ENCODE measurements at regions not wholly inside any gene's neighbourhood (a gene's known extent, or its start where the extent isn't known, plus 50 kb on each side); places are given as distances from the start of the nearest gene placed in this dataset.

- TF ChIP-seq ETV6 (CRISPR knock-in tag; IDR thresholded peaks at IDR 0.05): no peak
- TF ChIP-seq ZNF263 (CRISPR knock-in tag; IDR thresholded peaks at IDR 0.05; ENCODE audit: low read depth): no peak
- no peak for TF ChIP-seq CREB1 (CRISPR knock-in tag; IDR thresholded peaks at IDR 0.05)
- TF ChIP-seq, protein P1, sequence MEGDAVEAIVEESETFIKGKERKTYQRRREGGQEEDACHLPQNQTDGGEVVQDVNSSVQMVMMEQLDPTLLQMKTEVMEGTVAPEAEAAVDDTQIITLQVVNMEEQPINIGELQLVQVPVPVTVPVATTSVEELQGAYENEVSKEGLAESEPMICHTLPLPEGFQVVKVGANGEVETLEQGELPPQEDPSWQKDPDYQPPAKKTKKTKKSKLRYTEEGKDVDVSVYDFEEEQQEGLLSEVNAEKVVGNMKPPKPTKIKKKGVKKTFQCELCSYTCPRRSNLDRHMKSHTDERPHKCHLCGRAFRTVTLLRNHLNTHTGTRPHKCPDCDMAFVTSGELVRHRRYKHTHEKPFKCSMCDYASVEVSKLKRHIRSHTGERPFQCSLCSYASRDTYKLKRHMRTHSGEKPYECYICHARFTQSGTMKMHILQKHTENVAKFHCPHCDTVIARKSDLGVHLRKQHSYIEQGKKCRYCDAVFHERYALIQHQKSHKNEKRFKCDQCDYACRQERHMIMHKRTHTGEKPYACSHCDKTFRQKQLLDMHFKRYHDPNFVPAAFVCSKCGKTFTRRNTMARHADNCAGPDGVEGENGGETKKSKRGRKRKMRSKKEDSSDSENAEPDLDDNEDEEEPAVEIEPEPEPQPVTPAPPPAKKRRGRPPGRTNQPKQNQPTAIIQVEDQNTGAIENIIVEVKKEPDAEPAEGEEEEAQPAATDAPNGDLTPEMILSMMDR (IDR thresholded peaks at IDR 0.05): no peak
- TF ChIP-seq SP1 (CRISPR knock-in tag; conservative IDR thresholded peaks at IDR 0.05): no peak
- TF ChIP-seq ZNF121 (CRISPR knock-in tag; IDR thresholded peaks at IDR 0.05): no peak
- TF ChIP-seq MAX (CRISPR knock-in tag; IDR thresholded peaks at IDR 0.05): no peak
- TF ChIP-seq JUN (CRISPR knock-in tag; IDR thresholded peaks at IDR 0.05): no peak
- TF ChIP-seq, protein P2, sequence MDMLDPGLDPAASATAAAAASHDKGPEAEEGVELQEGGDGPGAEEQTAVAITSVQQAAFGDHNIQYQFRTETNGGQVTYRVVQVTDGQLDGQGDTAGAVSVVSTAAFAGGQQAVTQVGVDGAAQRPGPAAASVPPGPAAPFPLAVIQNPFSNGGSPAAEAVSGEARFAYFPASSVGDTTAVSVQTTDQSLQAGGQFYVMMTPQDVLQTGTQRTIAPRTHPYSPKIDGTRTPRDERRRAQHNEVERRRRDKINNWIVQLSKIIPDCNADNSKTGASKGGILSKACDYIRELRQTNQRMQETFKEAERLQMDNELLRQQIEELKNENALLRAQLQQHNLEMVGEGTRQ (CRISPR knock-in tag; IDR thresholded peaks at IDR 0.05): no peak
- TF ChIP-seq, protein P3, sequence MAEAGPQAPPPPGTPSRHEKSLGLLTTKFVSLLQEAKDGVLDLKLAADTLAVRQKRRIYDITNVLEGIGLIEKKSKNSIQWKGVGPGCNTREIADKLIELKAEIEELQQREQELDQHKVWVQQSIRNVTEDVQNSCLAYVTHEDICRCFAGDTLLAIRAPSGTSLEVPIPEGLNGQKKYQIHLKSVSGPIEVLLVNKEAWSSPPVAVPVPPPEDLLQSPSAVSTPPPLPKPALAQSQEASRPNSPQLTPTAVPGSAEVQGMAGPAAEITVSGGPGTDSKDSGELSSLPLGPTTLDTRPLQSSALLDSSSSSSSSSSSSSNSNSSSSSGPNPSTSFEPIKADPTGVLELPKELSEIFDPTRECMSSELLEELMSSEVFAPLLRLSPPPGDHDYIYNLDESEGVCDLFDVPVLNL (CRISPR knock-in tag; IDR thresholded peaks at IDR 0.05; ENCODE audit: borderline replicate concordance, low read depth): no peak
- no peak for TF ChIP-seq NR1H2 (CRISPR knock-in tag; IDR thresholded peaks at IDR 0.05)
- TF ChIP-seq KAT7 (CRISPR knock-in tag; IDR thresholded peaks at IDR 0.05; ENCODE audit: borderline replicate concordance): no peak
- no peak for TF ChIP-seq NFYB (CRISPR knock-in tag; conservative IDR thresholded peaks at IDR 0.05; ENCODE audit: low read depth)
Observed at GRCh38 chr3:150133293-150133692, 162.6 kb upstream of the PFN2 start.
